GM12878 (cell line): ENCODE measurements at regions not wholly inside any gene's neighbourhood (a gene's known extent, or its start where the extent isn't known, plus 50 kb on each side); places are given as distances from the start of the nearest gene placed in this dataset.

Source experiments
- ATAC-seq: fragments of 200-7000 bp; cut with Tn5 transposase; 3 replicates; pipeline ENCODE4 v1.9.1; 2020; ENCODE audit warnings: mild to moderate bottlenecking, moderate library complexity
- BruUV-seq: library from RNA; stranded (reverse); fragments of 400-500 nt; replicated peaks from 2 replicates; lab custom pipeline; 2021; lab: Mats Ljungman, UMichigan
- CTCF ChIA-PET: fragments of 300-600 bp; sonication (Branson Sonifier 250); formaldehyde crosslinking; extraction: SDS; loops from one replicate; lab custom pipeline; 2021; ENCODE audit warnings: inconsistent platforms; lab: Yijun Ruan, JAX
- POLR2A ChIA-PET: fragments of 350-600 bp; formaldehyde crosslinking; extraction: SDS; loops from one replicate; lab custom pipeline; 2021; ENCODE audit warnings: inconsistent platforms; lab: Charles Lee
- RAD21 ChIA-PET: fragments of 300-600 bp; sonication (Branson Sonifier 250); formaldehyde crosslinking; loops from one replicate; lab custom pipeline; 2023; ENCODE audit warnings: antibody characterized with exemption; ENCODE audit not compliant: unreplicated experiment; lab: Charles Lee
- SMC1A ChIA-PET: fragments of 300-600 bp; sonication (Branson Sonifier 250); formaldehyde crosslinking; loops from one replicate; lab custom pipeline; 2023; ENCODE audit not compliant: unreplicated experiment, uncharacterized antibody; lab: Charles Lee
- DNase-seq: peaks from one replicate; pipeline ENCODE4 v3.0.0-alpha.2; 2011; ENCODE audit warnings: low read depth, low spot score
- FAIRE-seq: peaks from 3 replicates; lab custom pipeline; 2011; peaks lifted over from hg19 to GRCh38; lab: Jason Lieb, UNC
- H2AFZ ChIP-seq: 2 replicates; pipeline ENCODE4 v1.6.0; 2011; ENCODE audit warnings: low read depth, low read length, control low read depth; ENCODE audit not compliant: control insufficient read depth
- H3K27ac ChIP-seq: 2 replicates; pipeline ENCODE4 v1.5.1; 2011; ENCODE audit warnings: control low read depth; ENCODE audit not compliant: control insufficient read depth, insufficient read depth
- H3K27me3 ChIP-seq, 2 experiments: replicated peaks in 1 of 2; 2 replicates each; pipeline versions ENCODE4 v1.6.0 to v1.6.1; 2011; ENCODE audit warnings: low read length in 1 of 2; ENCODE audit not compliant: control insufficient read depth in 2 of 2, insufficient read depth in 2 of 2
- H3K36me3 ChIP-seq, 2 experiments: 2 replicates each; pipeline ENCODE4 v1.5.1; 2011; ENCODE audit warnings: low read length in 1 of 2; ENCODE audit not compliant: control insufficient read depth in 2 of 2, insufficient read depth in 2 of 2
- H3K4me1 ChIP-seq: 2 replicates; pipeline ENCODE4 v1.6.1; 2011; ENCODE audit warnings: mild to moderate bottlenecking, low read length, moderate library complexity, mixed read lengths; ENCODE audit not compliant: control insufficient read depth, insufficient read depth
- H3K4me2 ChIP-seq: 2 replicates; pipeline ENCODE4 v1.6.0; 2011; ENCODE audit warnings: control low read depth; ENCODE audit not compliant: control insufficient read depth, insufficient read depth
- H3K4me3 ChIP-seq: fragments of 200-600 bp; sonication (generic); 2 replicates; pipeline ENCODE4 v1.5.1; 2016
- H3K79me2 ChIP-seq: 2 replicates; pipeline ENCODE4 v1.6.0; 2011; ENCODE audit warnings: low read length; ENCODE audit not compliant: control insufficient read depth, insufficient read depth
- H3K9ac ChIP-seq: 2 replicates; pipeline ENCODE4 v1.8.0; 2011; ENCODE audit warnings: low read length, control low read depth, mixed read lengths; ENCODE audit not compliant: control insufficient read depth, insufficient read depth
- H3K9me3 ChIP-seq: replicated peaks from 3 replicates; pipeline ENCODE4 v1.5.1; 2011; ENCODE audit warnings: mild to moderate bottlenecking, low read length; ENCODE audit not compliant: control insufficient read depth, insufficient read depth
- H4K20me1 ChIP-seq: 2 replicates; pipeline ENCODE4 v1.6.0; 2011; ENCODE audit not compliant: control insufficient read depth, insufficient read depth
- ATF7 ChIP-seq: fragments of 450-650 bp; IDR thresholded peaks from 2 replicates; pipeline ENCODE4 v1.6.1; 2016; ENCODE audit warnings: low read depth, mild to moderate bottlenecking
- CHD4 ChIP-seq: fragments of 200-600 bp; sonication (generic); IDR thresholded peaks from 2 replicates; pipeline ENCODE4 v1.6.1; 2016; ENCODE audit warnings: mild to moderate bottlenecking
- EGR1 ChIP-seq, 2 experiments: IDR thresholded peaks; 1 replicate in 1 of 2; 2 replicates in 1 of 2; pipeline ENCODE4 v1.6.1; 2011 to 2012; ENCODE audit warnings: low read depth in 2 of 2, low read length in 2 of 2, borderline replicate concordance in 1 of 2, mild to moderate bottlenecking in 1 of 2, moderate library complexity in 1 of 2
- FOXM1 ChIP-seq: IDR thresholded peaks from 2 replicates; pipeline ENCODE4 v1.6.1; 2012; ENCODE audit warnings: low read depth, mild to moderate bottlenecking, inconsistent platforms, low read length, moderate library complexity
- PAX8 ChIP-seq: fragments of 450-650 bp; IDR thresholded peaks from 2 replicates; pipeline ENCODE4 v1.6.1; 2017; ENCODE audit warnings: mild to moderate bottlenecking, moderate library complexity
- POLR2A ChIP-seq: IDR thresholded peaks from 2 replicates; pipeline ENCODE4 v1.6.1; 2011; ENCODE audit warnings: low read depth, mild to moderate bottlenecking, low read length
- RB1 ChIP-seq: fragments of 450-650 bp; formaldehyde crosslinking; IDR thresholded peaks from 2 replicates; pipeline ENCODE4 v1.6.1; 2017; ENCODE audit warnings: mild to moderate bottlenecking, borderline replicate concordance
- SREBF2 ChIP-seq: IDR thresholded peaks from 2 replicates; pipeline ENCODE4 v1.6.1; 2012; ENCODE audit warnings: mild to moderate bottlenecking, low read length
- STAT1 ChIP-seq: fragments of 450-650 bp; conservative IDR thresholded peaks from 2 replicates; pipeline ENCODE4 v1.6.1; 2014; ENCODE audit warnings: antibody characterized with exemption, mild to moderate bottlenecking
- SUPT20H ChIP-seq: IDR thresholded peaks from 2 replicates; pipeline ENCODE4 v1.6.1; 2011; ENCODE audit warnings: low read depth, mild to moderate bottlenecking, low read length, moderate library complexity, borderline replicate concordance; ENCODE audit not compliant: control insufficient read depth
- WGBS: methylation state at CpG from one replicate; pipeline ENCODE4 v1.1.6; 2016; ENCODE audit warnings: low lambda C conversion rate; ENCODE audit not compliant: insufficient replicate concordance, insufficient coverage; ENCODE audit errors: missing lambda C conversion rate; 5-methylcytosine and 5-hydroxymethylcytosine counted together
- in situ Hi-C: fragments of 300-500 bp; cut with MboI; formaldehyde crosslinking; loops from 9 replicates; pipeline ENCODE4 v1.14.3; 2018; ENCODE audit warnings: mixed read lengths
- intact Hi-C: fragments of 100-400 bp; cut with micrococcal nuclease; formaldehyde crosslinking; loops from one replicate; pipeline ENCODE4 v1.14.2; 2022; ENCODE audit not compliant: unreplicated experiment

DNA sequence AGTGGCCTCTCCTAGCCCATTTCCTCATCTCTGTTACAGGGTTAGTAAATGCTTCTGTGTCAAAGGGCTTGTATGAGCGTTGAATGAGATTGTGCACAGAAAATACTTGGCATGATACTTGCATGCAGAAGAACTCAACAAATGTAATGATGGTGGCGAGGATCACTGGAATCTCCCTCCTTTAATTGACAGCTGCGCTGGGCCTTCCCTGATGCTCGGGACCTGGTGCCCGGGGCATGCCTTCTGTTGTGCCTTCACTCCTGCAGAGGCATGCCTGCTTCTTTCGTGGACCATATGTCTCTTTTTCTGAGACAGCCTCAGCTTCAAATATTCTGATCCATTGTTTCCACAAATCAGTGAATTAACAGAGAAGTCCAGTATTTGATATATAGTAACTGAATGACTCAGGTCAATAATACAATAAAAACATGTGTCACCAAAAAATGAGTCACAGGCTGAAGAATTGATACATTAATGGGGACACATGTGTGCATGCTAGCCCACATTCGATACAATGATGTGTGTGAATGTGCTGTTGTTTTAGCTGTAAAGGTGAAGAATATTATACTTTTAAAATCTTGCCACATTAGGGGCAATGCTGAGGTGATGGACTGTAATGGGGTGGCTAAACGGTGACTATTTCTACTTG, 243.3 kb upstream of the TBL1XR1 start:
- DNase-seq = no peak
- Histone ChIP-seq H4K20me1 (no peaks in the 10 kb centered on the region), H3K27me3 (no peaks in the 10 kb centered on the region), H3K27ac (no peak overlapping the region), H3K9me3 (no peaks in the 10 kb centered on the region), H3K4me1 (peaks cover 18% of the 10 kb centered on the region), H3K4me2 (no peak overlapping the region), H3K4me3 (no peak overlapping the region), H3K9ac (no peak overlapping the region), H2AFZ (no peak overlapping the region), H3K79me2 (no peaks in the 10 kb centered on the region), H3K36me3 (no peaks in the 10 kb centered on the region)
- in situ Hi-C loops (no loop called here), intact Hi-C loops (loop anchor here (5.0 kb wide), 1 partner anchor 83 kb away; no protein-coding TSS in a partner anchor)
- ATAC-seq = no peak
- POLR2A ChIA-PET = no interaction called here
- CTCF ChIA-PET = no interaction called here
- no TSS peak for BruUV-seq
- 81% methylated on average over 8 of the region's 8 CpGs for WGBS
- FAIRE-seq = no peak
- SMC1A ChIA-PET = interaction anchor here (0.9 kb wide), 1 partner anchor 72 kb away, joined by 3 read pairs; no protein-coding TSS in a partner anchor
- TF ChIP-seq SREBF2 (no peak), CHD4 (no peak), STAT1 (no peak), FOXM1 (no peak), POLR2A (no peak), EGR1 (IDR thresholded peaks at IDR 0.05; ENCODE audit: borderline replicate concordance in 1 of 2, low read depth in 2 of 2, low read length in 2 of 2) (no peak), RB1 (no peak), ATF7 (no peak), SUPT20H (no peak), PAX8 (no peak)
- RAD21 ChIA-PET = no interaction called here
